Urinary bladder (tissue), 3 donors: ENCODE measurements at regions not wholly inside any gene's neighbourhood (a gene's known extent, or its start where the extent isn't known, plus 50 kb on each side); places are given as distances from the start of the nearest gene placed in this dataset.
A peak's percentile ranks its signal among the peaks of the same experiment; 100 is the strongest.

Experiments
- DNase-seq: peaks from one replicate; pipeline ENCODE4 v3.0.0-alpha.2; 2015; ENCODE audit errors: extremely low spot score
- H3K27ac ChIP-seq: one replicate; pipeline ENCODE4 v1.5.1; 2013; ENCODE audit warnings: low read depth, mild to moderate bottlenecking, moderate library complexity
- H3K36me3 ChIP-seq: one replicate; pipeline ENCODE4 v1.6.1; 2013; ENCODE audit warnings: mild to moderate bottlenecking, moderate library complexity; ENCODE audit not compliant: insufficient read depth
- H3K4me1 ChIP-seq: one replicate; pipeline ENCODE4 v1.6.1; 2013; ENCODE audit warnings: mild to moderate bottlenecking, moderate library complexity; ENCODE audit not compliant: insufficient read depth
- H3K4me3 ChIP-seq: one replicate; pipeline ENCODE4 v1.5.1; 2013; ENCODE audit warnings: low read depth, low read length
- WGBS: extraction: QIAGEN DNeasy Blood & Tissue Kit; methylation state at CpG from one replicate; pipeline ENCODE4 v1.1.7; 2013; 5-methylcytosine and 5-hydroxymethylcytosine counted together
- donor health status: healthy with polysubstance abuse.
- donor health status: healthy.

- DNase-seq = no peak
- WGBS = 95% methylated on average over 23 of the region's 23 CpGs
- H3K4me3 ChIP-seq = no peak overlapping the region
- H3K36me3 ChIP-seq = no peaks in the 10 kb centered on the region
- no peak overlapping the region for H3K27ac ChIP-seq
- no peaks in the 10 kb centered on the region for H3K4me1 ChIP-seq
Observed at GRCh38 chr13:22063416-22064124, 392.7 kb downstream of the FGF9 start.

GRCh38 chr13:22064854-22065620, 394.2 kb downstream of the FGF9 start:
- no peak for DNase-seq

GRCh38 chr13:22073718-22074117, 402.8 kb downstream of the FGF9 start:
- no peaks in the 10 kb centered on the region for H3K36me3 ChIP-seq
- H3K4me3 ChIP-seq = no peak overlapping the region
- no peaks in the 10 kb centered on the region for H3K4me1 ChIP-seq
- DNase-seq = no peak
- WGBS = 69% methylated on average over 5 of the region's 5 CpGs
- H3K27ac ChIP-seq = no peak overlapping the region

More at GRCh38 chr13:22064854-22065620, 394.2 kb downstream of the FGF9 start:
- Histone ChIP-seq H3K36me3 (no peaks in the 10 kb centered on the region), H3K27ac (no peak overlapping the region), H3K4me3 (no peak overlapping the region), H3K4me1 (no peaks in the 10 kb centered on the region)
- 55% methylated on average over 13 of the region's 13 CpGs for WGBS

- Histone ChIP-seq H3K4me3 (no peak overlapping the region), H3K4me1 (no peaks in the 10 kb centered on the region), H3K27ac (no peak overlapping the region), H3K36me3 (no peaks in the 10 kb centered on the region)
- DNase-seq = no peak
Observed at GRCh38 chr13:22074403-22074802, 403.5 kb downstream of the FGF9 start.

GRCh38 chr13:22076658-22077057, 405.8 kb downstream of the FGF9 start:
- WGBS = 61% methylated on average over 2 of the region's 2 CpGs

GRCh38 chr13:22077205-22077683, 406.4 kb downstream of the FGF9 start:
- no peak overlapping the region for H3K27ac ChIP-seq
- no peak for DNase-seq
- no peaks in the 10 kb centered on the region for H3K4me1 ChIP-seq
- H3K36me3 ChIP-seq = no peaks in the 10 kb centered on the region
- no peak overlapping the region for H3K4me3 ChIP-seq
- 21% methylated on average over 3 of the region's 3 CpGs for WGBS

More at GRCh38 chr13:22076658-22077057, 405.8 kb downstream of the FGF9 start:
- H3K4me1 ChIP-seq = no peaks in the 10 kb centered on the region
- H3K4me3 ChIP-seq = no peak overlapping the region
- no peak for DNase-seq
- no peak overlapping the region for H3K27ac ChIP-seq
- H3K36me3 ChIP-seq = no peaks in the 10 kb centered on the region

GRCh38 chr13:22077764-22078163, 406.9 kb downstream of the FGF9 start:
- Histone ChIP-seq H3K36me3 (no peaks in the 10 kb centered on the region), H3K4me3 (no peak overlapping the region), H3K27ac (no peak overlapping the region), H3K4me1 (no peaks in the 10 kb centered on the region)
- DNase-seq = no peak
- 46% methylated on average over 2 of the region's 2 CpGs for WGBS

- no peak for DNase-seq
- no peaks in the 10 kb centered on the region for H3K4me1 ChIP-seq
- H3K4me3 ChIP-seq = no peak overlapping the region
- WGBS = 95% methylated on average over 11 of the region's 11 CpGs
- H3K27ac ChIP-seq = no peak overlapping the region
- no peaks in the 10 kb centered on the region for H3K36me3 ChIP-seq
Observed at GRCh38 chr13:22079961-22080360, 409.1 kb downstream of the FGF9 start.

GRCh38 chr13:22080832-22081231, 410.0 kb downstream of the FGF9 start:
- Histone ChIP-seq H3K27ac (no peak overlapping the region), H3K4me3 (no peak overlapping the region), H3K4me1 (no peaks in the 10 kb centered on the region), H3K36me3 (no peaks in the 10 kb centered on the region)
- 89% methylated on average over 2 of the region's 2 CpGs for WGBS
- DNase-seq = no peak

- WGBS = 73% methylated on average over 6 of the region's 6 CpGs
- H3K4me1 ChIP-seq = no peaks in the 10 kb centered on the region
- H3K36me3 ChIP-seq = no peaks in the 10 kb centered on the region
- H3K27ac ChIP-seq = no peak overlapping the region
- DNase-seq = no peak
- no peak overlapping the region for H3K4me3 ChIP-seq
Observed at GRCh38 chr13:22081430-22081829, 410.6 kb downstream of the FGF9 start.

GRCh38 chr13:22082030-22082429, 411.2 kb downstream of the FGF9 start:
- no peak overlapping the region for H3K27ac ChIP-seq
- DNase-seq = no peak
- WGBS = 66% methylated on average over 2 of the region's 2 CpGs
- no peaks in the 10 kb centered on the region for H3K4me1 ChIP-seq
- no peaks in the 10 kb centered on the region for H3K36me3 ChIP-seq
- no peak overlapping the region for H3K4me3 ChIP-seq

GRCh38 chr13:22082437-22083100, 411.7 kb downstream of the FGF9 start:
- Histone ChIP-seq H3K36me3 (no peaks in the 10 kb centered on the region), H3K4me3 (no peak overlapping the region), H3K4me1 (no peaks in the 10 kb centered on the region), H3K27ac (no peak overlapping the region)
- WGBS = 34% methylated on average over 2 of the region's 2 CpGs
- peak; percentile 40 for DNase-seq

GRCh38 chr13:22085001-22085400, 414.1 kb downstream of the FGF9 start:
- WGBS = 73% methylated on average over 2 of the region's 2 CpGs
- no peak overlapping the region for H3K27ac ChIP-seq
- no peak for DNase-seq
- H3K4me1 ChIP-seq = no peaks in the 10 kb centered on the region
- H3K36me3 ChIP-seq = no peaks in the 10 kb centered on the region
- H3K4me3 ChIP-seq = no peak overlapping the region
